ENCODE measurements at regions not wholly inside any gene's neighbourhood (a gene's known extent, or its start where the extent isn't known, plus 50 kb on each side); places are given as distances from the start of the nearest gene placed in this dataset.

- intact Hi-C loops (cut with micrococcal nuclease): no loop called here
- Mint-ChIP-seq H3K4me3 (no peak overlapping the region), H3K36me3 (ENCODE audit: low read depth) (no peaks in the 10 kb centered on the region), H3K4me1 (ENCODE audit: low read depth) (no peaks in the 10 kb centered on the region), H3K27me3 (no peaks in the 10 kb centered on the region), H3K9me3 (no peaks in the 10 kb centered on the region), H3K27ac (no peak overlapping the region)
These were observed 299.4 kb downstream of the COX7C start for GRCh38 chr5:86917117-86917579.

DNA sequence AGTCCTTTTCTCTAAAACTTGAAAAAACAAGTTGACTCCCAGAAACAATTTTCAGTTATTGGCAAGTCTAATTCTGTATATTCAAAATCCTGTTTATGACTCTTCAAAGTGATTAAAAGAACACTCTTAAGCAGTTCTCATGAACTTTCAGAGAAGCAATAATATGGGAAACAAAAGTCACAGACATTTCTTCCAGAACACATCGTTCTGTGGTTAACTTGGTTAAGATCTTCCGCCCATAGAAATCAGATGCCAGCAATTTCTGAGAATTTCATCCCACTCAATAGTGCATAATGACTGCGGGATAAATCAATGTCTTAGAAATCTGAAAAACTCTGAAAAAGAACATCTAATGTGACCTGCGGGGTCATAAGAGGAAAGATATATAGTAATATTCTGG is 300.5 kb downstream of the COX7C start:
- H3K27ac Mint-ChIP-seq: no peak overlapping the region
- no peaks in the 10 kb centered on the region for H3K36me3 Mint-ChIP-seq (ENCODE audit: low read depth)
- no peaks in the 10 kb centered on the region for H3K27me3 Mint-ChIP-seq
- H3K4me1 Mint-ChIP-seq (ENCODE audit: low read depth): no peaks in the 10 kb centered on the region
- no peaks in the 10 kb centered on the region for H3K9me3 Mint-ChIP-seq
- H3K4me3 Mint-ChIP-seq: no peak overlapping the region
- intact Hi-C loops (cut with micrococcal nuclease): no loop called here

- Mint-ChIP-seq H3K9me3 (no peaks in the 10 kb centered on the region), H3K27me3 (peaks cover 6% of the 10 kb centered on the region), H3K4me1 (ENCODE audit: low read depth) (no peaks in the 10 kb centered on the region), H3K27ac (no peak overlapping the region), H3K4me3 (no peak overlapping the region), H3K36me3 (ENCODE audit: low read depth) (no peaks in the 10 kb centered on the region)
- intact Hi-C loops (cut with micrococcal nuclease): no loop called here
These were observed 308.3 kb downstream of the COX7C start for GRCh38 chr5:86926033-86926432.

GRCh38 chr5:86929123-86929766 is 311.5 kb downstream of the COX7C start:
- no peak overlapping the region for H3K4me3 Mint-ChIP-seq
- H3K4me1 Mint-ChIP-seq (ENCODE audit: low read depth): no peaks in the 10 kb centered on the region
- intact Hi-C loops (cut with micrococcal nuclease): no loop called here
- peaks cover 6% of the 10 kb centered on the region for H3K27me3 Mint-ChIP-seq
- H3K9me3 Mint-ChIP-seq: no peaks in the 10 kb centered on the region
- no peak overlapping the region for H3K27ac Mint-ChIP-seq
- H3K36me3 Mint-ChIP-seq (ENCODE audit: low read depth): no peaks in the 10 kb centered on the region

DNA sequence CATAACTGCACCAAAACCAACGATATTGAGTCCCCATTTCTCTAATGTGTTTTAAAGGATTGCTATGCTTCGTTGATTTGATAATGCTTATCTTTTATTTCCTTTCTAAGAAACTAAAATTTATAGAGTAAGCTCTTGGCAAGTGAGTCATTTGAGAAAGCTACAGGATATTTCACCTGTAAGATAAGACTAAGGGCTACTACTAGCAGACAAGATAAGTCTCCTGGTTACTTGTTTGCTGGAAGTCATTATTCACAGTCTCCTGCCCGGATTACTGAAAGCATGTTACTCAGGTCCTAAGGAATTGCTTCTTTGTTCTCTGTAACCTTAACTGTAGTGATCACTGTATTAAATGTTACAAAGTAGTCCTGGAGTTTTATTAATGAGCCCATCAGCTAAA is 315.9 kb upstream of the RASA1 start:
- no peak overlapping the region for H3K4me3 Mint-ChIP-seq
- no peak overlapping the region for H3K27ac Mint-ChIP-seq
- H3K36me3 Mint-ChIP-seq (ENCODE audit: low read depth): no peaks in the 10 kb centered on the region
- H3K4me1 Mint-ChIP-seq (ENCODE audit: low read depth): no peaks in the 10 kb centered on the region
- no peaks in the 10 kb centered on the region for H3K9me3 Mint-ChIP-seq
- intact Hi-C loops (cut with micrococcal nuclease): no loop called here
- H3K27me3 Mint-ChIP-seq: peaks cover 5% of the 10 kb centered on the region

DNA sequence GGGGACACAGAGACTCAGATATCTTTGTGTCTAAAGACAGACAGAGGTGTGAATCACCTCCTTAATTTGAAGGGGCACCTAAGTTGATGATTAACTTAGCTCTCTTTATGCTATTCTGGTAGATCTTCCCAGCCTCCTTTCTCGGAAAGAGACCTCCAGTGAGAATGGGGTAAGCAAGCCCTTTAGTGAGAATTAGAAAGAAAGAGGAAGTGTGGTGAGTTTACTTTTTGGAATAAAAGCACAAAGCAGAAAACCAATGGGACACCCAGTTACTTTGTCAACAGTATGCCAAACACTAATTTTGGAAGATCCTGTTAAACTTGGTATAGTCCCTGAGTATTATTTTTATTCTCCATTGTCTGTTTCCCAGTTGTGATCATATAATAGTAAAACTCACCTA is 302.8 kb upstream of the RASA1 start:
- H3K4me3 Mint-ChIP-seq: no peak overlapping the region
- H3K27ac Mint-ChIP-seq: no peak overlapping the region
- H3K36me3 Mint-ChIP-seq (ENCODE audit: low read depth): no peaks in the 10 kb centered on the region
- H3K9me3 Mint-ChIP-seq: no peaks in the 10 kb centered on the region
- H3K27me3 Mint-ChIP-seq: peaks cover 6% of the 10 kb centered on the region
- H3K4me1 Mint-ChIP-seq (ENCODE audit: low read depth): peaks cover 12% of the 10 kb centered on the region
- intact Hi-C loops (cut with micrococcal nuclease): no loop called here

GRCh38 chr5:86968301-86968753 is 299.4 kb upstream of the RASA1 start:
- Mint-ChIP-seq H3K36me3 (ENCODE audit: low read depth) (no peaks in the 10 kb centered on the region), H3K4me3 (no peak overlapping the region), H3K9me3 (no peaks in the 10 kb centered on the region), H3K27me3 (peaks cover 2% of the 10 kb centered on the region), H3K4me1 (ENCODE audit: low read depth) (peaks cover 30% of the 10 kb centered on the region), H3K27ac (no peak overlapping the region)
- intact Hi-C loops (cut with micrococcal nuclease): loop anchor here (2.0 kb wide), 1 partner anchor 88 kb away; no protein-coding TSS in a partner anchor

- peaks cover 40% of the 10 kb centered on the region for H3K4me1 Mint-ChIP-seq (ENCODE audit: low read depth)
- peaks cover 2% of the 10 kb centered on the region for H3K27me3 Mint-ChIP-seq
- H3K9me3 Mint-ChIP-seq: no peaks in the 10 kb centered on the region
- intact Hi-C loops (cut with micrococcal nuclease): loop anchor here (5.0 kb wide), 1 partner anchor 442 kb away; the partner anchor contains the start of gene CCNH
- no peaks in the 10 kb centered on the region for H3K36me3 Mint-ChIP-seq (ENCODE audit: low read depth)
- H3K27ac Mint-ChIP-seq: peak overlapping the region; percentile 38
- no peak overlapping the region for H3K4me3 Mint-ChIP-seq
These were observed 297.3 kb upstream of the RASA1 start for GRCh38 chr5:86970361-86970760.

DNA sequence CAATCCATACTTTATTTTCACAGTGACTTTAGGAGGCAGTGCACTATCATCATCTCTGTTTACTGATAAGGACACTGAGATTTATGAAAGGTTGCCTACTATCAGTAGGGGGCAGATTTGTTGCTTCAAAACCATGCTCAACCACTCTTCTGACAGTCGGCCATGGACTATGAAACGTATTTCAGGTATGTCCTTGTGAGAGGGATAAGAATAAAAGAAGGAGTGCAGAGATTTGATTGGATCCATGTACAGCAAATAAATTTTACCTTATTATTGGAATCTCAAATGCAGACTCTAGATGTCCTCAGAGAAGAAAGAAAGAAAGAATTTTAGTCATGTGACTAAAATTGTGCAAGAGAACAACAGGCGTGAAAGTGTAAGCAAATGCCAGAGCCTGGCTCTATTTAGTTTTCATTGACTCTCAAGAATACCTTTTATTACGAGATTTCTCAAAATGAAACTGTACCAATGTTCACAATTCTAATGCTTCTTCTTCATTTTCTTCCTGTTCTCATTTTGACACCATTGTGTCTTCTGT is 296.6 kb upstream of the RASA1 start:
- H3K9me3 Mint-ChIP-seq: no peaks in the 10 kb centered on the region
- H3K36me3 Mint-ChIP-seq (ENCODE audit: low read depth): no peaks in the 10 kb centered on the region
- peaks cover 46% of the 10 kb centered on the region for H3K4me1 Mint-ChIP-seq (ENCODE audit: low read depth)
- peak overlapping the region; percentile 32 for H3K4me3 Mint-ChIP-seq
- intact Hi-C loops (cut with micrococcal nuclease): loop anchor here (1.0 to 5.0 kb wide), 2 partner anchors 42 to 441 kb away; partner anchors contain the start of gene CCNH
- H3K27ac Mint-ChIP-seq: peak overlapping the region; percentile 38
- H3K27me3 Mint-ChIP-seq: peaks cover 2% of the 10 kb centered on the region

DNA sequence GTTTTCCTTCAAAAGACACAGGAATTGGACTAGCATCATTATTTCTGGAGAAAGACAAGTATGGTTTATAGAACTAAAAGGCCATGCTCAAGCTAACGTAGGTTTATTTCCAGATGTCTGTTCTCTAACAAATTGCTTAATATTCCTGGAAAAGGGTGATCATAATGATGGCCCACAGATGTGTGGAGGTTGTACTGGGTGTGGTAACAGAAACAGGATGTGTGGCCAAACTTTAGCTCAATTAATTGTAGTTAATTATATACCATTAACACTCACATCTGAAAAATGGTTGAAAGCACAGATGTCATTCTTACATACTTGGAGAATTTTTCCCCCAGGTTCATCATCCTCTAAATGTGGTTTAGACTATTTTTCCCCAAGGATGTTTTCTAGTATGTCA is 292.7 kb upstream of the RASA1 start:
- Mint-ChIP-seq H3K4me1 (ENCODE audit: low read depth) (peaks cover 57% of the 10 kb centered on the region), H3K36me3 (ENCODE audit: low read depth) (no peaks in the 10 kb centered on the region), H3K9me3 (no peaks in the 10 kb centered on the region), H3K27ac (no peak overlapping the region), H3K27me3 (no peaks in the 10 kb centered on the region), H3K4me3 (no peak overlapping the region)
- intact Hi-C loops (cut with micrococcal nuclease): loop anchor here (5.0 kb wide), 1 partner anchor 437 kb away; the partner anchor contains the start of gene CCNH

DNA sequence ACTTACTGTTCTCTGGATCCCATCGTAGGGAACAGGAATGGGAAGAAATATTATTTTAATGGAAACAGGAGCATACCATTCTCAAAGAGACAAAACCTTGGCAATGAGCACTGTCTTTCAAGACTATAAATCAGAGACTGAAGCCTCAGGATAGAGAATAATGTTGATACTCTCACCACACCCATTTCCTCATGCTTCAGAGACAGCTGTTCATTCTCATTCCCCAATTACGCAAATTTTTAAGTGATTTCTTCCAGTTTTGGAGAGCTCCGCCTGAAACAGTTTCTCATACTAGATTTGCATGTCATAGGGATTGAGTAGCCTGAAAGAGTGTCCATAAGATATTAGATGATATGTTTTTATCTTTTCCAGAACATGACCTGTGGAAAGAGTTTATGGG is 290.5 kb upstream of the RASA1 start:
- Mint-ChIP-seq H3K4me1 (ENCODE audit: low read depth) (peaks cover 60% of the 10 kb centered on the region), H3K27ac (peak overlapping the region; percentile 68), H3K36me3 (ENCODE audit: low read depth) (no peaks in the 10 kb centered on the region), H3K4me3 (no peak overlapping the region), H3K27me3 (no peaks in the 10 kb centered on the region), H3K9me3 (peaks cover 7% of the 10 kb centered on the region)
- intact Hi-C loops (cut with micrococcal nuclease): no loop called here

DNA sequence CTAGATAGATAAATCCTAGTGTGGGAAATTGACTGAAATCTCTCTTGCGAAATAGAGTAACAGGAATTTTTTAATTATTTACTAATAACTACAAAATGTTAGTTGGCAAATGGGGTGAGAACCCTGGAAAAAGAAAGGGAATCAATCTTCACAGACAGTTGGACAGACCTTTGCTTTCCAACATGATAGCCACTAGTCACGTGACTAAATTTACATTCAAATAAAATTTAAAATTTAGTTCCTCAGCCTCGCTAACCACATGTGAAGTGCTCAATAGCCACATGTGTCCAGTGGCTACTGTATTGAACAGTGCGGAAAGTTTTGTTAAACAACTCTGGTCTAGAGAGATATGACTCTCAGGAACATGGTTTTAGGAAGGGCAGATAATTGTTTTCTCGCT is 289.9 kb upstream of the RASA1 start:
- Mint-ChIP-seq H3K27ac (peak overlapping the region; percentile 39), H3K27me3 (no peaks in the 10 kb centered on the region), H3K36me3 (ENCODE audit: low read depth) (no peaks in the 10 kb centered on the region), H3K9me3 (peaks cover 8% of the 10 kb centered on the region), H3K4me3 (no peak overlapping the region), H3K4me1 (ENCODE audit: low read depth) (peaks cover 60% of the 10 kb centered on the region)
- intact Hi-C loops (cut with micrococcal nuclease): no loop called here

GRCh38 chr5:86979811-86980411 is 287.8 kb upstream of the RASA1 start:
- Mint-ChIP-seq H3K36me3 (ENCODE audit: low read depth) (no peaks in the 10 kb centered on the region), H3K27ac (peak overlapping the region; percentile 96), H3K4me1 (ENCODE audit: low read depth) (peaks cover 50% of the 10 kb centered on the region), H3K4me3 (peak overlapping the region; percentile 45), H3K9me3 (peaks cover 8% of the 10 kb centered on the region), H3K27me3 (no peaks in the 10 kb centered on the region)
- intact Hi-C loops (cut with micrococcal nuclease): loop anchor here (10.0 kb wide), 1 partner anchor 365 kb away; the partner anchor contains the start of gene COX7C

DNA sequence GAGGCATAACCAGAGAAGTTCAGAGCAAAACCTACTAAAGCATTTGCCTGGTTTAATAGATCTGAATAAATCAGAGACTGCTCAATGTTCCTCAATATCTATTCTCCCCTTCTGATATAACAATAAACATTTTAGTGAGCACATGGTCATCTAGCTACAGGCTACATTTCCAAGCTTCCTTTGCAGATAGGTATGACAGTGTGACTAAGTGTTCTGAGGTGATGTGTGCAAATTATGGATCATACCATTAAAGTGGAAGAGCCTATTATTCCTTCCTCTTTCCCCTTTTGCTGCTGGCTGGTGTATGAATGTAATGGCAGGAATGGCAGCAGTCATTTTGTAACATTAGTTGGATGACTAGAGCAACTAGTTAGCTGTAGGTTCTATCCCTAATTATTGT is 285.8 kb upstream of the RASA1 start:
- Mint-ChIP-seq H3K4me3 (no peak overlapping the region), H3K27ac (peak overlapping the region; percentile 96), H3K9me3 (peaks cover 8% of the 10 kb centered on the region), H3K27me3 (no peaks in the 10 kb centered on the region), H3K4me1 (ENCODE audit: low read depth) (peaks cover 37% of the 10 kb centered on the region), H3K36me3 (ENCODE audit: low read depth) (no peaks in the 10 kb centered on the region)
- intact Hi-C loops (cut with micrococcal nuclease): loop anchor here (10.0 kb wide), 1 partner anchor 367 kb away; the partner anchor contains the start of gene COX7C

All from dendritic cell treated with granulocyte-macrophage colony-stimulating factor and Interleukin-4, amounts not matched to agents 40 ng/mL and 50 ng/mL, for 4 days (primary cell).